Esophagus (tissue), 2 donors: ENCODE measurements at regions not wholly inside any gene's neighbourhood (a gene's known extent, or its start where the extent isn't known, plus 50 kb on each side); places are given as distances from the start of the nearest gene placed in this dataset.

Source experiments
- H3K27ac ChIP-seq, 2 donors: one replicate each; pipeline ENCODE4 v1.5.1; 2013; ENCODE audit warnings: low read depth in 2 of 2, mild to moderate bottlenecking in 2 of 2, inconsistent platforms in 1 of 2, low read length in 1 of 2, moderate library complexity in 1 of 2
- H3K27me3 ChIP-seq, 2 donors: one replicate each; pipeline ENCODE4 v1.6.1; 2013; ENCODE audit warnings: low read length in 2 of 2, control low read depth in 1 of 2, mild to moderate bottlenecking in 1 of 2; ENCODE audit not compliant: insufficient read depth in 2 of 2, control insufficient read depth in 1 of 2
- H3K36me3 ChIP-seq, 2 donors: one replicate each; pipeline ENCODE4 v1.6.1; 2013; ENCODE audit warnings: low read length in 1 of 2; ENCODE audit not compliant: control insufficient read depth in 2 of 2, insufficient read depth in 2 of 2
- H3K4me1 ChIP-seq, 2 donors: one replicate each; pipeline ENCODE4 v1.6.1; 2013; ENCODE audit warnings: low read length in 1 of 2; ENCODE audit not compliant: control insufficient read depth in 2 of 2, insufficient read depth in 2 of 2
- H3K4me3 ChIP-seq, 2 donors: one replicate each; pipeline ENCODE4 v1.5.1; 2013; ENCODE audit warnings: low read length in 2 of 2, mild to moderate bottlenecking in 2 of 2, low read depth in 1 of 2, moderate library complexity in 1 of 2
- H3K9me3 ChIP-seq, 2 donors: one replicate each; pipeline ENCODE4 v1.6.1; 2013; ENCODE audit warnings: mild to moderate bottlenecking in 2 of 2, low read depth in 1 of 2, low read length in 1 of 2, moderate library complexity in 1 of 2; ENCODE audit not compliant: control insufficient read depth in 2 of 2, insufficient read depth in 1 of 2
- WGBS, 2 donors: extraction: QIAGEN DNeasy Blood & Tissue Kit; methylation state at CpG; one replicate each; pipeline ENCODE4 v1.1.7; 2013; 5-methylcytosine and 5-hydroxymethylcytosine counted together
- donor health status: healthy with polysubstance abuse.
- donor health status: Bipolar disorder and iron deficiency.

- Histone ChIP-seq H3K4me3 (no peak overlapping the region), H3K36me3 (no peaks in the 10 kb centered on the region), H3K9me3 (no peaks in the 10 kb centered on the region), H3K27me3 (no peaks in the 10 kb centered on the region), H3K4me1 (no peaks in the 10 kb centered on the region), H3K27ac (no peak overlapping the region)
- 94% methylated on average over 2 of the region's 2 CpGs for WGBS, 2 donors
Measured at GRCh38 chr10:4102802-4103344, 317.9 kb upstream of the KLF6 start.

DNA sequence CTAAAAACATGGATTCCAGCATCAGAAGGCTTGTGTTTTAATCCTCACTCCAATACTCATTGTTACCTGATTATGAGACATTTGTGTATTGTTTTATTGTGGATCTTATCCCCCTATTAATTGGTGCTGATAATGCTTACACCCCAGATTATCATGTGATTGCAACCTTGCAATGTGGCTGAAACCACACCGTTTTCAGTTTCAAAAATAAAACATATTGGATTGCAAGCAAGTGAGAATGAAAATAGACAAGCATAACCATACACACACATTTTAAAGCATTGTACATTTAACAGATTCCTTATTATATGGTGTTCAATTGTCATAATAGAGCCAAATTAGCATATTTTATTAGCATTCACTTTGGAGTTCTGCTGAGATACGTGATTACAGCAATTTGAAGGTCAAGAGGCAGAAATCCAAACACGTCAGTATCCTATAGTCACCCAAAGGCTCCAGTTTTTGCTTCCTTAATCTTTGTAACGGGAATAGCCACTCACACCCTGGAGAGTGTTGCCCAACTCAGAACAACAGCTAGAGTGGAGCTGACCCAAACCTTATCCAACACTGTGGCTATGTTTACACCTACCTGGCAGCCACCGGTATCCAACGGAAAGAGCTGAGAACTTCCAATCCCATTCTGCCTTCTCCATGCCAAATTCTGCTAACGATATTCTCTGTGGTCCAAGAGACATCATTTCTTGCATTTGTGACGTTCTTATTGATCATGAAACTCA lies 317.1 kb upstream of the KLF6 start:
- H3K36me3 ChIP-seq = no peaks in the 10 kb centered on the region
- no peak overlapping the region for H3K27ac ChIP-seq
- WGBS, 2 donors = 82 to 91% methylated on average over 8 of the region's 8 CpGs
- H3K9me3 ChIP-seq = no peaks in the 10 kb centered on the region
- H3K4me1 ChIP-seq = no peaks in the 10 kb centered on the region
- no peaks in the 10 kb centered on the region for H3K27me3 ChIP-seq
- H3K4me3 ChIP-seq = no peak overlapping the region

- Histone ChIP-seq H3K27me3 (no peaks in the 10 kb centered on the region), H3K36me3 (no peaks in the 10 kb centered on the region)
- 82% methylated on average over 4 of the region's 4 CpGs for WGBS, 2 donors
Measured at GRCh38 chr10:4100380-4100779, 315.4 kb upstream of the KLF6 start.

GRCh38 chr10:4099202-4099601 lies 314.2 kb upstream of the KLF6 start:
- no peaks in the 10 kb centered on the region for H3K4me1 ChIP-seq
- H3K27me3 ChIP-seq = no peaks in the 10 kb centered on the region
- no peaks in the 10 kb centered on the region for H3K9me3 ChIP-seq
- H3K36me3 ChIP-seq = no peaks in the 10 kb centered on the region
- no peak overlapping the region for H3K27ac ChIP-seq
- H3K4me3 ChIP-seq = no peak overlapping the region

More at GRCh38 chr10:4100380-4100779, 315.4 kb upstream of the KLF6 start:
- H3K27ac ChIP-seq = no peak overlapping the region
- H3K4me3 ChIP-seq = no peak overlapping the region
- H3K9me3 ChIP-seq = no peaks in the 10 kb centered on the region
- no peaks in the 10 kb centered on the region for H3K4me1 ChIP-seq

DNA sequence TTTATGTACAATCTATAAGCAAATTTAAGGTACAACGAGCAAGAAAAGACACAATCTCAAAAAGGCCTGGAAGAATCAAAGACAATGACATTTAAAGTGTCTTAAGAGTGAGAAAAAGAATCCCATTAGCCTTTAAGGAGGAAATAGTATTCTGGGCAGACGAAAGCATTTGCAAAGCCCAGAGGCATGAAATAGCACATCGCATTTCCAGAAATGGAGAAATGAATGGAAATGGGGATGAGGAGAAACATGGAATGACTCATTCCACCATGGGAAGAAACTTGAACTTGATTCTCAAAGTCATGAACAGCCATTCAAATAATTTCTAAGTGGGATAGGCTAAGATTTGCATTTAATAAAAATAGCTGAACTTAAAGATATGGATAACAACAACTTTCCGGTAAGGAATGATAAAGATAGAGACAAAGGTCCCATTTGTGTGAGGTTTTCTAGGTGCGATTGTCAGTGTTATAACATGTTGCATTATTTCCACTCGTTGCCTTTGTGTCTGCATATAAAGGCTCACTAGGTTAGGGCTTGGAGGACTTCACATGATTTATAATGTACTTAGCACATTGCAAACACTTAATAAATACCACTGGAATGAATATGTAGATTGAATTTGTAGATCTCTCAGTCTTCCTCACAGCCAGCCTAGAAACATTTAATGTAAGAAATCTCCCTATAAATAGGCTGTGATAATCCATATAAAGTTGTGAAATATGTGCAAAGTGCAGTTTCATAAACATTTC lies 310.3 kb upstream of the KLF6 start:
- H3K36me3 ChIP-seq = no peaks in the 10 kb centered on the region
- H3K4me1 ChIP-seq = no peaks in the 10 kb centered on the region
- WGBS, 2 donors = 76 to 83% methylated on average over 6 of the region's 6 CpGs
- H3K27me3 ChIP-seq = no peaks in the 10 kb centered on the region
- H3K27ac ChIP-seq = no peak overlapping the region
- no peaks in the 10 kb centered on the region for H3K9me3 ChIP-seq
- no peak overlapping the region for H3K4me3 ChIP-seq

GRCh38 chr10:4094751-4095150 lies 309.7 kb upstream of the KLF6 start:
- H3K27ac ChIP-seq = no peak overlapping the region
- H3K27me3 ChIP-seq = no peaks in the 10 kb centered on the region
- H3K9me3 ChIP-seq = no peaks in the 10 kb centered on the region
- 89 to 90% methylated on average over 2 of the region's 2 CpGs for WGBS, 2 donors
- H3K4me3 ChIP-seq = no peak overlapping the region
- H3K36me3 ChIP-seq = no peaks in the 10 kb centered on the region
- no peaks in the 10 kb centered on the region for H3K4me1 ChIP-seq

DNA sequence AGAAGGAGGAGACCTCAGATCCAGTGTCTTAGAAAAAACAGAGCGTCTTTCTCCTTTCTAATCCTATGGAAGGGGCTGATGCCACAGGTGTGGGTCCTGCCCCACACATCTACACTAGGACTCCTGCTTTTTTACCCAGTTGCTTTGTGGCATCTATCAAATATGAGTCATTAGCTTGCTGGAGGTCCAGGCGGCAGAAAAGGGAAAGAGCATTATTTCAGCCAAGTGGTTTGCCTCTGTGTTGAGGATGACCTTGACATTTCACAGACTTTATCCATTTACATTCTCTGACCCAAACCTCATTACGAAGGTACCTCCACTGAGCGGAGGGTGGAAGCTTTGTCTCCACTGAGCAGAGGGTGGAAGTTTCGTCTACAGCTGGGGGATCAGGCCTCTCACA lies 308.4 kb upstream of the KLF6 start:
- Histone ChIP-seq H3K9me3 (no peaks in the 10 kb centered on the region), H3K27ac (no peak overlapping the region), H3K4me3 (no peak overlapping the region), H3K27me3 (no peaks in the 10 kb centered on the region), H3K36me3 (no peaks in the 10 kb centered on the region), H3K4me1 (no peaks in the 10 kb centered on the region)
- 94 to 95% methylated on average over 5 of the region's 5 CpGs for WGBS, 2 donors

DNA sequence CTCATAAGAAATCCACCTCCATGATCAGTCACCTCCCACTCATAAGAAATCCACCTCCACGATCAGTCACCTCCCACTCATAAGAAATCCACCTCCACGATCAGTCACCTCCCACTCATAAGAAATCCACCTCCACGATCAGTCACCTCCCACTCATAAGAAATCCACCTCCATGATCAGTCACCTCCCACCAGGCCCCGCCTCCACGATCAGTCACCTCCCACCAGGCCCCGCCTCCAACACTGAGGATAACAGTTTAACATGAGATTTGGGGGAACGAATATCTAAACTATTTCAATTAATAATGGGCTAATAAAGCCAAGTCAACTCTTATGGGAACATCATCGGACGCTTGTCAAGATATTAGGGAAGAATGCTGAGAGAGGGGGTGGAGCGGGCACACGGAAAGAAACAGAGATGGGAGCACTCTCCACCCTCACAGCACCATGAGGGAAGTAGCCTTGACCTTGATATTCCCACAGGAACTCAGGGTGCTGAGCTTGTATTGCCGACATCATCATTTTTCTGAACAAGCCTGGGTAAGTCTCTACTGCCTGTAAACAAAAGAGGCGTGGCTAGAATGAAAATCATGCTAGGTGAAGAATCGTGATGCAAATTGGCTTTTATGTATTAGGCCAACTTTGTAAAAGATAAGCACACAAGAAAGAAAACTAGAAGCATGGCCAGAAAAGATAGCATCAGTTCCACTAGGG lies 303.5 kb upstream of the KLF6 start:
- Histone ChIP-seq H3K36me3 (no peaks in the 10 kb centered on the region), H3K27me3 (no peaks in the 10 kb centered on the region), H3K27ac (no peak overlapping the region), H3K4me1 (no peaks in the 10 kb centered on the region), H3K9me3 (no peaks in the 10 kb centered on the region), H3K4me3 (no peak overlapping the region)
- 92 to 94% methylated on average over 14 of the region's 14 CpGs for WGBS, 2 donors

- H3K27me3 ChIP-seq = no peaks in the 10 kb centered on the region
- H3K4me3 ChIP-seq = no peak overlapping the region
- H3K36me3 ChIP-seq = no peaks in the 10 kb centered on the region
- H3K9me3 ChIP-seq = no peaks in the 10 kb centered on the region
- H3K4me1 ChIP-seq = no peaks in the 10 kb centered on the region
- H3K27ac ChIP-seq = no peak overlapping the region
- WGBS, 2 donors = 48 to 53% methylated on average over 14 of the region's 14 CpGs
Measured at GRCh38 chr10:4086131-4086898, 301.3 kb upstream of the KLF6 start.
